Loucy (cell line): ENCODE measurements at regions not wholly inside any gene's neighbourhood (a gene's known extent, or its start where the extent isn't known, plus 50 kb on each side); places are given as distances from the start of the nearest gene placed in this dataset.

Experiments
- H2AFZ ChIP-seq: fragments of 200-600 bp; sonication (generic); 2 replicates; pipeline ENCODE4 v1.6.0; 2016; ENCODE audit warnings: antibody characterized with exemption, mild to moderate bottlenecking, low read length, moderate library complexity
- H3F3A ChIP-seq: fragments of 200-600 bp; 2 replicates; pipeline ENCODE4 v1.6.0; 2016; ENCODE audit warnings: antibody characterized with exemption, low read depth, mild to moderate bottlenecking
- H3K27me3 ChIP-seq: fragments of 200-600 bp; sonication (generic); 2 replicates; pipeline ENCODE4 v1.6.1; 2014; ENCODE audit warnings: low read length, mild to moderate bottlenecking; ENCODE audit not compliant: insufficient read depth, poor library complexity, severe bottlenecking
- H3K36me3 ChIP-seq: fragments of 200-600 bp; sonication (generic); 2 replicates; pipeline ENCODE4 v1.6.1; 2016; ENCODE audit warnings: low read length; ENCODE audit not compliant: insufficient read depth
- H3K4me1 ChIP-seq: fragments of 200-600 bp; sonication (generic); 2 replicates; pipeline ENCODE4 v1.5.1; 2014; ENCODE audit warnings: low read length, mild to moderate bottlenecking; ENCODE audit not compliant: insufficient read depth, poor library complexity, severe bottlenecking
- H3K4me2 ChIP-seq: fragments of 200-600 bp; sonication (generic); 2 replicates; pipeline ENCODE4 v1.6.0; 2014; ENCODE audit warnings: antibody characterized with exemption, low read length, low read depth, mild to moderate bottlenecking; ENCODE audit not compliant: poor library complexity, severe bottlenecking
- H3K4me3 ChIP-seq: fragments of 200-600 bp; sonication (generic); 2 replicates; pipeline ENCODE4 v1.5.1; 2014; ENCODE audit warnings: low read length, mild to moderate bottlenecking, mixed read lengths; ENCODE audit not compliant: poor library complexity, severe bottlenecking
- H3K79me2 ChIP-seq: fragments of 200-600 bp; sonication (generic); 2 replicates; pipeline ENCODE4 v1.6.1; 2014; ENCODE audit warnings: low read length; ENCODE audit not compliant: insufficient read depth
- H3K9ac ChIP-seq: fragments of 200-600 bp; sonication (generic); 2 replicates; pipeline ENCODE4 v1.6.0; 2014; ENCODE audit warnings: mild to moderate bottlenecking, low read depth, low read length, moderate library complexity; ENCODE audit not compliant: poor library complexity, severe bottlenecking
- H3K9me2 ChIP-seq: fragments of 200-600 bp; sonication (generic); replicated peaks from 2 replicates; pipeline ENCODE4 v1.6.1; 2016; ENCODE audit warnings: low read depth, low read length, mixed read lengths
- H3K9me3 ChIP-seq: fragments of 200-600 bp; sonication (generic); 2 replicates; pipeline ENCODE4 v1.6.1; 2014; ENCODE audit warnings: mild to moderate bottlenecking, antibody characterized with exemption, low read length, low read depth; ENCODE audit not compliant: insufficient read depth
- H4K20me1 ChIP-seq: fragments of 200-600 bp; sonication (generic); 2 replicates; pipeline ENCODE4 v1.6.0; 2014; ENCODE audit warnings: antibody characterized with exemption, low read length, mild to moderate bottlenecking; ENCODE audit not compliant: insufficient read depth, poor library complexity, severe bottlenecking
- CTCF ChIP-seq: fragments of 200-600 bp; sonication (generic); conservative IDR thresholded peaks from 2 replicates; pipeline ENCODE4 v1.5.1; 2014; ENCODE audit warnings: mild to moderate bottlenecking, antibody characterized with exemption, low read length
- EZH2phosphoT487 ChIP-seq: fragments of 200-600 bp; IDR thresholded peaks from 2 replicates; pipeline ENCODE4 v1.6.1; 2018; ENCODE audit warnings: antibody characterized with exemption, mild to moderate bottlenecking, moderate library complexity, borderline replicate concordance

- no peaks in the 10 kb centered on the region for H3K9me3 ChIP-seq
- H3K9me2 ChIP-seq, result no peaks in the 10 kb centered on the region
- TF ChIP-seq EZH2phosphoT487 (no peak), CTCF (no peak)
- H3K9ac ChIP-seq, result no peak overlapping the region
- no peaks in the 10 kb centered on the region for H3K79me2 ChIP-seq
- no peaks in the 10 kb centered on the region for H3K36me3 ChIP-seq
- H3K4me3 ChIP-seq, result no peak overlapping the region
- no peak overlapping the region for H3K4me2 ChIP-seq
- no peaks in the 10 kb centered on the region for H4K20me1 ChIP-seq
- H2AFZ ChIP-seq, result no peak overlapping the region
- H3F3A ChIP-seq, result no peaks in the 10 kb centered on the region
- H3K27me3 ChIP-seq, result no peaks in the 10 kb centered on the region
- H3K4me1 ChIP-seq, result no peaks in the 10 kb centered on the region
Observed at GRCh38 chr5:38167562-38167996, 90.8 kb upstream of the EGFLAM start.

- no peak for TF ChIP-seq EZH2phosphoT487
- TF ChIP-seq CTCF, result no peak
- H3K4me2 ChIP-seq, result no peak overlapping the region
- no peaks in the 10 kb centered on the region for H3K9me2 ChIP-seq
- no peaks in the 10 kb centered on the region for H3K9me3 ChIP-seq
- H3F3A ChIP-seq, result no peaks in the 10 kb centered on the region
- H3K79me2 ChIP-seq, result no peaks in the 10 kb centered on the region
- H3K4me1 ChIP-seq, result no peaks in the 10 kb centered on the region
- H4K20me1 ChIP-seq, result no peaks in the 10 kb centered on the region
- no peak overlapping the region for H3K4me3 ChIP-seq
- no peaks in the 10 kb centered on the region for H3K27me3 ChIP-seq
- H3K36me3 ChIP-seq, result no peaks in the 10 kb centered on the region
- H3K9ac ChIP-seq, result no peak overlapping the region
- H2AFZ ChIP-seq, result no peak overlapping the region
Observed at GRCh38 chr5:38166832-38167231, 91.5 kb upstream of the EGFLAM start.

- Histone ChIP-seq H3K79me2 (no peaks in the 10 kb centered on the region), H4K20me1 (no peaks in the 10 kb centered on the region), H3K4me3 (no peak overlapping the region), H2AFZ (no peak overlapping the region), H3K4me2 (no peak overlapping the region), H3K9me3 (no peaks in the 10 kb centered on the region), H3K27me3 (no peaks in the 10 kb centered on the region), H3F3A (no peaks in the 10 kb centered on the region), H3K9me2 (no peaks in the 10 kb centered on the region), H3K4me1 (no peaks in the 10 kb centered on the region), H3K36me3 (no peaks in the 10 kb centered on the region), H3K9ac (no peak overlapping the region)
- TF ChIP-seq EZH2phosphoT487, result no peak
- TF ChIP-seq CTCF, result no peak
Observed at GRCh38 chr5:38165435-38165834, 92.9 kb upstream of the EGFLAM start.
